ENCODE measurements at regions not wholly inside any gene's neighbourhood (a gene's known extent, or its start where the extent isn't known, plus 50 kb on each side); places are given as distances from the start of the nearest gene placed in this dataset.

DNA sequence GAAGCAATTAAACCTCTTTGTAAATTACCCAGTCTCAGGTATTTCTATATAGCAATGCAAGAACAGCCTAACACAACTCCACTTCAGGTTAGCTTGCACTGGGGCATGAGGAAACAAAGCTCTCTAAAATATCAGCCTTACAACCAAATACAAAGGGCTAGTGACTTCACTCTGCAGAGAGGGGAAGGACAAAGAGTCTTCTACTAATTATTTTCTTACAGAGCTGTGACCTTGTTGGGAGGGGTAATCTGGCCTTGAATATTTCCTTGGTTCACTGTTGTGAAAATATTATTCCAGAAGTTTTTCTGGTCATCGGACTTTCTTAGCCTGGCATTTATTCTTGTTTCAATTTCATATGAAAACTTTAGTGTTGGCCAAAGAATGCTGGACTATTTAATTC, 334.4 kb upstream of the CTNNB1 start:
- no peak overlapping the region for H3K9ac ChIP-seq (ENCODE audit: insufficient read depth in 1 of 2, low read depth in 2 of 2, low read length in 2 of 2)
- H3K79me2 ChIP-seq (ENCODE audit: control insufficient read depth, insufficient read depth, low read length), result no peaks in the 10 kb centered on the region
- no peaks in the 10 kb centered on the region for H4K20me1 ChIP-seq (replicated peaks; ENCODE audit: control insufficient read depth, insufficient read depth, low read length)
- no peaks in the 10 kb centered on the region for H3K9me1 ChIP-seq (ENCODE audit: control insufficient read depth, insufficient read depth, low read length)
- H3K36me3 ChIP-seq (ENCODE audit: control insufficient read depth, insufficient read depth, low read length), result no peaks in the 10 kb centered on the region
- POLR2A ChIA-PET, result no interaction called here
- ATAC-seq (no peak), DNase-seq (ENCODE audit: extremely low read depth in 1 of 4, low spot score in 3 of 4) (no peak), FAIRE-seq (no peak)
- intact Hi-C loops (cut with micrococcal nuclease) (no loop called here), in situ Hi-C loops (cut with MboI) (no loop called here)
- no peak overlapping the region for H3K4me3 ChIP-seq
- no peaks in the 10 kb centered on the region; a peak in 1 of 5 replicates for H3K4me1 ChIP-seq (replicated peaks in 1 of 2; ENCODE audit: control insufficient read depth in 2 of 2, insufficient read depth in 2 of 2, low read length in 2 of 2)
- no peak overlapping the region for H3K27ac ChIP-seq (ENCODE audit: extremely low read depth, low read depth, low read length)
- BruUV-seq (replicated peaks), result no TSS peak
- CTCF ChIA-PET (ENCODE audit: low intra/inter-chr PET ratio), result no interaction called here
- no peak overlapping the region for H3K4me2 ChIP-seq (ENCODE audit: insufficient read depth, low read length)
- H3K27me3 ChIP-seq (ENCODE audit: control insufficient read depth in 2 of 2, insufficient read depth in 2 of 2, low read length in 2 of 2), result 0 out of 5 replicates have a peak, but pooled peaks cover 0 to 4% of the 10 kb centered on the region in 2 experiments
- H2AFZ ChIP-seq (ENCODE audit: low read depth, low read length), result no peak overlapping the region
- 0% methylated on average over 1 of the region's 1 CpG for WGBS (ENCODE audit: insufficient coverage, low coverage, missing lambda C conversion rate)
- H3K9me3 ChIP-seq (replicated peaks; ENCODE audit: control insufficient read depth, insufficient read depth, low read depth, low read length), result no peaks in the 10 kb centered on the region
- no peak for TF ChIP-seq XRCC3 (IDR thresholded peaks at IDR 0.05)
- TF ChIP-seq ELK3 (CRISPR knock-in tag; IDR thresholded peaks at IDR 0.05), result no peak
- TF ChIP-seq KDM4B (IDR thresholded peaks at IDR 0.05; ENCODE audit: borderline replicate concordance in 2 of 2, low read depth in 1 of 2), result no peak
- TF ChIP-seq SREBF1 (IDR thresholded peaks at IDR 0.05; ENCODE audit: borderline replicate concordance, low read depth, low read length), result no peak
- no peak for TF ChIP-seq IFI16 (CRISPR knock-in tag; IDR thresholded peaks at IDR 0.05)
- TF ChIP-seq TEAD4 (IDR thresholded peaks at IDR 0.05; ENCODE audit: low read length), result no peak
- TF ChIP-seq TEAD4 (CRISPR knock-in tag; IDR thresholded peaks at IDR 0.05; ENCODE audit: borderline replicate concordance), result no peak
- TF ChIP-seq THRA (IDR thresholded peaks at IDR 0.05), result no peak
- TF ChIP-seq ZBTB40 (IDR thresholded peaks at IDR 0.05), result no peak
- TF ChIP-seq ZBTB40 (CRISPR knock-in tag; IDR thresholded peaks at IDR 0.05), result no peak
- no peak for TF ChIP-seq NELFE (IDR thresholded peaks at IDR 0.05; ENCODE audit: insufficient read depth, insufficient read length)
